ENCODE measurements at regions not wholly inside any gene's neighbourhood (a gene's known extent, or its start where the extent isn't known, plus 50 kb on each side); places are given as distances from the start of the nearest gene placed in this dataset.

DNA sequence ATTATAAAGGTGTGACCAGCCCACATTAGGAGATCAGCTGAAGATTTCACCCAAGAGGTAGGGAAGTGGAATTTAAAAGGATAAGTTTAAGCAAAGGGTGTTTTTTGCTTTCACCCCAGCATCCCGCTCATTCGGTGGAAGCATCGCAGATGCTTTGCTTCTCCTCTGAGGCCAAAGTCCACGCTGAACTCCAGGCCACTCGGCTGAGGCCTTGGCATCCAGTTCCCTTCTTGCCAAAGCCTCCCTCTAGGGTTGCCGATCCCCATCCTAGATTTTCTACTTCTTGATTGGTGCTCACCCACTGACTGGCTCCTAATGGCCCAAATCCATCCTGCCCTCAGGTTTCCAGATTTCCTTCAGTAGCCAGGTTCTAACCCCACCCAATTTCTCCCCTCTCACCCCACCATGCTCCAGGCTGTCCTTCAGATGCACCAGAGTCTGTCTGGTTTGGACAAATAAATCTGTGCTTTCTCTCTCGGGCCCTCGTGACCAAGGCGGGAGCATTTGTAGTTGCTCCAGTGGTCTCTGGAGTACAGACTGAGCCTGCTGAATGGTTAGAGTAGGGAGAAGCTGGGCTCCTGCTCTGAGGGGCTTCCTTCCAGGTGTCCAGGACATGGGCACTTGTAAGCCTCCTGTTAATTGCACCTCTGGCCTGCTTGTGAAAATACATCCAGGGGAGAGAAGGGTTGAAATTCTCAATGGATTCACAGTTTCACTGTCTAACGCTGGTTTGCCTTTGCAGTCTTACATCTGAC, 193.2 kb downstream of the C1orf94 start:
- no peak for DNase-seq (ENCODE audit: low spot score)

DNA sequence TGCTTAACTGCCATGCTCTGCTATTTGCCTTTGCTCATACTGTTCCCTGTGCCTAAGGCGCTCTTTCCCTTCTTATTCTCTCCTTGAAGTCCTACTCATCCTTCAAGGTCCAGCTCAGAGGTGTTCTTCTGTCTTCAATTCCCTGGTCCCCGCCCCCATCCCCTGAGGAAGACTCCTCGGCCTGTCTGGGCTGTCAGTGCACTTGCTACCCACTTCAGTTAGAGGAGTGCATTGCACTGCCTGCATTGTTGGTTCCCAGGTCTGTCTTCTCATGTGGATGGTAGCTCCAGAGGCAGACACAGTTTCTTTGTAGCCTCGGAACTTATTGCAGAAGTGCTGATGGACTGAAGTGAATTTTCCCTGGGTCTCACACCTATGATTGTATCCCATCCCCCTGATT, 194.0 kb downstream of the C1orf94 start:
- DNase-seq (ENCODE audit: low spot score), result no peak

DNA sequence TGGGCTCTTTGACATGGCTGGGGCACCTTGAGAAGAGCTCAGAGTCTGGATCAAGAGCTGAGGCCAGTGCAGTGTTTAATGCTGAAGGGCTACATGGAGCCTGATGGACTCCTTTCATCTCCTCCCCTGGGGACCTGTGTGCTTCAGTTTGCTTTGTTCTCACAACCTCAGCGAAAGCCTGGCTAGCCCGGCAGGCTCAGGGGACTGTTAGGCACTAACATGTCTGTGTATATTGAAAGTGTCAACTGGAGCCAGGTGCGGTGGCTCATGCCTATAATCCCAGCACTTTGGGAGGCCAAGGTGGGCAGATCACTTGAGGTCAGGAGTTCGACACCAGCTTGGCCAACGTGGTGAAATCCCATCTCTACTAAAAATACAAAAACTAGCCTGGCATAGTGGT, 194.5 kb downstream of the C1orf94 start:
- DNase-seq (ENCODE audit: low spot score), result peak; percentile 32

DNA sequence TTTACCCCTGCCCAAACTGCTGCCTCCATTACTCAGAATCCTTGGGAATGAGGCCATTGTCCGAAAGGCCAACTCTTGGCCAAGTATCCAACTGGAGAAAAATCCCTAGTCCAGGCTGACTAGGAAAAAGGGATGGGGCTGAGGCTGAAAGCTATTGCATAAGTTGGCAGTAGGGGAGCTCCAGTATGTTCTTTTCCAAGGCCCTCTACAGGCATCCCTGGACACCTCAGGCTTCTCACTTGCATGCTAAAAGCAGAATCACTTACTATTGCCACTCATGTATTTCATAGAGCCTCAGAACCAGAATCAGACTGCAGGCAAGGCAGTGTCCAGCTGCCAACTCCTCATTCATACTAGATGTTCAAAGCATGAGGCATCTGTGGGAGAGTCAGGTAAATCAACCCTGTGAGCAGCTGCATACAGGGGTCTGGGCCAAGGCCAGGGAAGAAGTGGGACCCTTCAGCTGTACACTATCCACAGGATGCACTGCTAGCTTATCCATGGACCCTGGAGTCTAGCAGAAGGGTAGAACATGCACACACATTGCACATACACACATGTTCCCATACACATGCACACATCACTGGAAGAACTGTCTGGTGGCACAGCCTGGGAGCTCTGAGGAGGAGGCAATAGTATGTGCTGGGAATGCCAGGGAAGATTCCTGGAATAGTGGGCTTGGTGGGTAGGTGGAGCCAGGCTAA, 195.3 kb downstream of the C1orf94 start:
- no peak for DNase-seq (ENCODE audit: low spot score)

DNA sequence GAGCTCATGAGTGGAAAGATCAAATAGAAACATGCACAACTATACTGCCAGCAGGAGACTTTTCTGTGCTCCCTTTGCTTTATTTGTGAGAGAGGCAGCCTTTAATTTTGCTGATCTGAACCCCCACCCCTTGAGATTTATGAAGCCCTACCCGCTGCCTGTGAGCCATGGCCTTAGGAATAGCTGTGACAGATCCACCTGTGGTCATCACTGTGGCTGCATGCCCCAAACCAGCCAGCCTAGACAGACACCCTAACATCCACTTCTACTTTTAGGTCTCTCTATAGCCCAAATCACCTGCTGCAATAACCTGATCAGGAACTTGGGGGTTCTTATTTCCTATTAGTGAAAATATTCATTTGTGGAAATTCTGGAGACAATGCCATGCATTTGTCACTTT, 196.2 kb downstream of the C1orf94 start:
- no peak for DNase-seq (ENCODE audit: low spot score)

DNA sequence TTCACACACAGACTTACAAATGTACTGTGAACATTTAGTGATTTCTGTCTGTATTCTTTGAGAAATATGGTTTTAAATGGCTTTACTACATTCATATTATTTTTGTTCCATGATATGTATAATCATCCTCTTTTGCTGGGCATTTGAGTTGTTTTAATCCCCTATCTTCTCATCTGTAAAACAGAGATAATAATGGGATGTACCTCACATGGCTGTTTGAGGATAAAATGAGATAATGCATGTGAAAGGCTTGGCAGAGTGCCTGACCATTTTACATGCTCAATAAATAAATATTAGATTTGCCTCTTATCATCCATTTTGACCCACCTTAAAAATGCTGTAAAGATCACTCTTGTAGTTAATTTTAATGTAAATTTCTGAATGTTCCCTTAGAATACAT, 197.2 kb downstream of the C1orf94 start:
- no peak for DNase-seq (ENCODE audit: low spot score)

DNA sequence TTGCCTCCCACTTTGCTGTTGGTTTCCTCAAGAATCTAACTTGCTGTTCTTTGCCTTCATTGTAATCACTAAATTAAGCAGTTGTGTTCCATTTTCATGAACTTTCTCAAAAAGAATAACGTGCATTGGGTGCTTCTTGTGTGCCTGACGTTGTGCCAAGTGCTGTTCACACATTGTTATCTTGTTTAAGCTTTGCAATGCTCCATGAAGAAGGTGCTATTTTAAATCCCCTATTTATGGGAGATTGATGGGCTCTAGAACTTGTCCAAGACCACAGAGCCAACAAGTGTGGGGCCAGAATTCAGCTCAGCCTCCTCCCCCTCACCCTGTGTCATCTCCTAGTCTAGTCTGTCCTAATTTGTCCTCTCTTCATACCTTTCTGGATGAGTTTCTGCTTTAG, 199.8 kb downstream of the C1orf94 start:
- no peak for DNase-seq (ENCODE audit: low spot score)

DNA sequence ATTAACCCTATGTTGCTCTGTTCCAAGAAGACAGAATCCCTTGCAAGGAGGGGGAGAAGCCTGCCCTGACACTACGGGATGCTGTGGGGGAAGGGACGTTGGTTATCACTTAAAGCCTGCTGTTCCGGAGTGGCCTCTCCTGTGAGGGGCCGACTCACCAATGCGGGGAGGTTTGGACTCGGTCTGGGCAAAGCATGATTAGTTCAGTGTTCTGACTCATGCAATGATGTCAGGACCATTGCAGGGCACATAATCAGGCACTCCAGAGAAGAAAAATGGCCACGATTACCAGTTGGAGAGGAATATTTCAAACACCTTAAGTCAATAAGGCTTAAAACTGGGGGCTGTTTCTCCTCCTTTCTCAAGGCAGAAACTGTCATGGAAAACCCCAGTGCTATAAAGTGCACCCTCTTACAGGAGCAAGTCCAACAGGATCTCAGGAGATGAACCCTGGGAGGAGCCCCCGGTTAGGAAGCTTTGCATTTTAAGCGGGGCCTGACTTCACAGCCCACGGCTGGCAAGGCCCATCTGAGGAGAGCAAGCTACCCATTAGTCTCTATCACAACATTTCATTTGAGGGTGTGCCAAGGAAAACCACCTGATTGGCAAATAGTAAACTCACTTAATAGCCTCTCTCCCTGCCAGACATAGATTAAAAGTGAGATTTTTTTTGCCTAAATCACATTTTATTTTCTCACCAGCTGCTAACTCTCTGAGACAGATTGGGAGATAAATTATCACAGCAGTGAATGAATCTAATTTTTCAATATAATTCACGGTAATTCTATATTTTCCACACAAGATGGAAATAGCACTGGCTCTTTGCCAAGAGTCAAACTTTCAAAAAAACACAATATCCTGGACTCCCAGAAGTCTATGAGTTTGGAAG, 202.5 kb downstream of the C1orf94 start:
- no peak for DNase-seq (ENCODE audit: low spot score)

DNA sequence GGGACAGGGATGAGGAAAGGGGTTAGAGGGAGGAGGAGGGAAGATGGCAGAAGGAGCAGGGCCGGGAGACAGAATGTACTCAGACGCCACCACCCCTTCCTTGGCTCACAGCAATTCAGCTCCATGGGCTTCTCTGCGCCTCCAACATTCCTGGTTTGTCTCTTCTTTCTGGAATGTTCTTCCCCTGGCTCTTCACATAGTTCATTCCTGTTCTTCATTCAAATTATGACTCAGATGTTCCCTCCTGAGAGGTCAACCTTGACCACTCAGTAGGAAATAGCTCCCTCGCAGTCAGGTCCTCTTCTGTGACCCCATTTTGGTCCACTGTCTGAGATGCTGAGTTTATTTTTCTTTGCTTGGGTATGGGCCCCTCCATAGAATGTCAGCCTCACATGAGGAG, 203.2 kb downstream of the C1orf94 start:
- no peak for DNase-seq (ENCODE audit: low spot score)

DNA sequence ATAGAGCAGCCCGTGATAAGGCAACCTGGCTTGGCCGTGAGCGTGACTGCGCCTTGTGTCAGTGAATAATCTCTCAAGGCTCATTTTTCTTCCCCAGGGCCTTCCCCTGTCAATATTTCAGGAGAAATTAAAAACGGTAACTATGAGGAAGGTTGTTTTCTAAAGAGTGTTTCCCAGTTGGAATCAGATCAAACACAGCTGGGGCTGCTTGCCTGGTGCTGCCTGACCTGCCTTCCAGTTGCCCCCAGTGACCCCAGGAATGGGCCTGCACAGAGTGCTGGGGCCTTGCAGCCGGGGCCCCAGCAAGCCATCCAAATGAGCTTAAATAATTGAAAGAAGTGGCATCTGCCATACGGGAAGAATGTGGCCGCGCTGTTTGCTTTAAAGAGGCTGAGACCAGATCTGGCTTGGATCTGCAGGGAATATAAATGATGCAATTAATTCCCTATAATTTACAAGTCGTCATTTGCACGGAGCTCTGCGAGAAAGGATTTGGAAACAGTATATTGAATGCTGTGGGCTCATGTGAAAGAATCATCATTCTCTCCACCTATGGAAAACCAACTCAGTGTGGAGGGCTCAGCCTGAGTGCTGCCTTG, 203.9 kb downstream of the C1orf94 start:
- peak; percentile 44 for DNase-seq (ENCODE audit: low spot score)

DNA sequence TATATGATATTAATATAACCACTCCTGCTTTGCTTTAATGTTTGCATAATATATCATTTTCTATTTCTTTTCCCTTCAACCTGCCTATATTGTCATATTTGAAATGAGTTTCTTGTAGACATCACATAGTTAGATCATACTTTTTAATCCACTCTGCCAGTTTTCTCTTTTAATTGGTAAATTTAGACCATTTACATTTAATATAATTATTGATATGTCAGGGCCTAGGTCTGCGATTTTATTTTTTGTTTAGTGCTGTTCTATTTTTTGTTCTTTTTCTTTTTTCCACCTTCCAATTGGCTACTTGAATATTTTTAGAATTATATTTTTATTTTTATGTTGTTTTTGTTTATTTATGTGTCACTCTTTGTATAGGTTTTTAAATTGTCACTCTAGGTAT, 213.3 kb downstream of the C1orf94 start:
- DNase-seq (ENCODE audit: low spot score), result no peak

DNA sequence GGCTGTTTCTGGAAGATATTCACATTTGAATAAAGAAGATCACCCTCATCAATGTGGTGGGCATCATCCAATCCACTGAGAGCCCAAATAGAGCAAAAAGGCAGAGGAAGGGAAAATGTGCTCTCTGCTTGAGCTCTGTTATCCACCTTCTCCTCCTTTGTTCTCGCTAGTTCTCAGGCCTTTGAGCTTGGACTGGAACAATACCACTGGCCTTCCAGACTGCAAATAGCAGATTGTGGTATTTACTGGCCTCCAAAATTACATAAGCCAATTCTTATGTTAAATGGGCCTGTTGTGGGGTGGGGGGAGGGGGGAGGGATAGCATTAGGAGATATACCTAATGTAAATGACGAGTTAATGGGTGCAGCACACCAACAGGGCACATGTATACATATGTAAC, 219.3 kb downstream of the C1orf94 start:
- DNase-seq (ENCODE audit: low spot score), result no peak

DNA sequence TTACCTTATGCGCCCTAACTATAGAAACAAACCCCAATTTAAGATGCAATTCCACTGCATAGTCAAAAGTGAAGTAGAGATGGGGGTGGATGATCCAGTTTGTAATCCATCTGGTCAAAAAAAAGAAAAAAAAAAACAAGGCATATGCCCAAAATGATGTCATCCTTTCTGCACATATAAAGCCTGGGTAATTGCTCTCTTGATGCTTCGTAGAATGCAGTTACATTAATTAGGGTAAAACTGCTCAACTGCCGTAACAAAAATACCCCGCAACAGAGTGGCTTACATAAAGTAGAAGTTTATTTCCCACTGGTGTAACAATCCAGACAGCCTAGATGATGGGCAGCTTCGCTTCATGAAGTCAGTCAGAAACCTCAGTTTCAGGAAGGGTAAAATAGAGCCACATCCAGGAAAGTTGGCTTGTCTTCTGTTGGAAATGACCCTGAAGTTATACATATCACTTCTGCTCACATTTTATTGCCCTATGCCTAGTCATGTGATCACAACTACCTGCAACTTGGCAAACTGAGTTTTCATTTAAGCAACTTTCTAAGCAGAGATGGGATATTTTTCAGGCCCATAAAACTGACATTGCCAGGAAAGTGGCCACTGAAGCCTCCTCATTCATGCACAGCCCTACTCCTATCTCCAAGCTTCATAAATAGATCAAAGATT, 221.7 kb downstream of the C1orf94 start:
- DNase-seq (ENCODE audit: low spot score), result no peak

DNA sequence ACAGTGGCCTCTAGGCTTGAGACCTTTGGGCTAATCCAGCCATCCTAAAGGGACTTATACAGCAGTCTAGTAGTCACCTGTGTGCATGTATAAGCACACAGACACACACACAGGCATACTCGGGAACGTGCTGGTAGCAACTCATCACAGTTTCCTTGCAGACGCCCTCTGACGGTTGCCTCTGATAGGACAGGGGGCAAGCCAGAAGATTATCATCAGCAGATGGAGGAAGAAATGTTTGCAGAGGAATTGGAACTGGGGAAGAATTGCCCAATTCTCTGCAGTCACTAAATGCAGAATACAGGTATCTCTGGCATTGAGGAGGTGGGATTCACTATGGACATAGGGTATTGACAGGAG, 222.2 kb downstream of the C1orf94 start:
- DNase-seq (ENCODE audit: low spot score), result peak; percentile 57

DNA sequence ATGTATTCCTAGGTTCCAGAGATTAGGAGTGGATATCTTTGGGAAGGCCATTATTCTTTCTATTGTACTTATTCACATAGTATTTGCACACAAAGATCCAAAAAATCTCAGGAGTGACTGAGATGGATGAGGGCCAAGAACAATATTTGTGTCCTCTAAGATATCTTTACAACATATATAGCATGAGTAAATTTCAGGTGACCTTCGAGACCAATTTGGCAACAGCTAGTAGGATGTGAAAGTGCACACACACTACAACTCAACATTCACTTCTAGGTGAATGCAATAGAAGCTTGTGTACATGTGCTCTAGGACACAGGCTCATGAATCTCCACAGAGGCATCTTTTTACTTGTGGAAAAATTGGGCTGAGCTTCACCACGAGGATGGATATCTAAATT, 224.0 kb downstream of the C1orf94 start:
- DNase-seq (ENCODE audit: low spot score), result no peak

DNA sequence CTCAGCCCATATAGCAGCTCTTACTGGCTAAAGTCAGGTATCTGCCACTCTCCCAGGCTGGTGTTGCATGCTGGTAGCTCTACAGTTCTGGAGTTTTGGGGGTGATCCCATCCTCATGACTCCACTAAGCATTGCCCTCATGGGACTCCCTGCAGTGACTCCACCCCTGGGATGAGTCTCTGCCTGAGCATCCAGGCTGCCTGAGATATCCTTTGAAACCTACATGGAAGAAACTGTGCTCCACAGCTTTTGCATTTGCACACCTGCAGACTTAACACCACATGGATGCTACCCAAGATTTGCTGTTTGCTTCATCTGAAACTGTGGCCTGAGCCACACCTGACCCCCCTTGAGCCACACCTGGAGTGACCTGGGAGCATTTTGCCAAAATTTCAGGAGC, 226.4 kb downstream of the C1orf94 start:
- DNase-seq (ENCODE audit: low spot score), result peak; percentile 12

DNA sequence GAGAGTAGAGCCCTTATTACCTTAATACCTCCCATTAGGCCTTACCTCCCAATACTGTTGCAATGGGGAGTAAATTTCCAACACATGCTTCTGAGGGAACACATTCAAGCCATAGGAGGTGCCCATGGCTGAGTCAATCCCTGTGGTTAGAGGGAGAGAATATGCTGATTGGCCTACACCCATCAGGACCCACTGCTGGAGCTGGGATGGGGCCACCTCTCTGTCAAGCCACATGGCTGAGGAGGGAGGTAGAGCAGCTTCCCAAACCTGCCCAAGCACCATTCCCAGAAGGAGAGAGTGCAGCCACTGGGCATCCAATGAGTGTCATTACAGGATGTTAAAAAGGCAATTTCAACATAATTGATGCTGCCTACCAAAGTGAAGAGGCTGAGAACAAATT, 228.1 kb downstream of the C1orf94 start:
- no peak for DNase-seq (ENCODE audit: low spot score)

DNA sequence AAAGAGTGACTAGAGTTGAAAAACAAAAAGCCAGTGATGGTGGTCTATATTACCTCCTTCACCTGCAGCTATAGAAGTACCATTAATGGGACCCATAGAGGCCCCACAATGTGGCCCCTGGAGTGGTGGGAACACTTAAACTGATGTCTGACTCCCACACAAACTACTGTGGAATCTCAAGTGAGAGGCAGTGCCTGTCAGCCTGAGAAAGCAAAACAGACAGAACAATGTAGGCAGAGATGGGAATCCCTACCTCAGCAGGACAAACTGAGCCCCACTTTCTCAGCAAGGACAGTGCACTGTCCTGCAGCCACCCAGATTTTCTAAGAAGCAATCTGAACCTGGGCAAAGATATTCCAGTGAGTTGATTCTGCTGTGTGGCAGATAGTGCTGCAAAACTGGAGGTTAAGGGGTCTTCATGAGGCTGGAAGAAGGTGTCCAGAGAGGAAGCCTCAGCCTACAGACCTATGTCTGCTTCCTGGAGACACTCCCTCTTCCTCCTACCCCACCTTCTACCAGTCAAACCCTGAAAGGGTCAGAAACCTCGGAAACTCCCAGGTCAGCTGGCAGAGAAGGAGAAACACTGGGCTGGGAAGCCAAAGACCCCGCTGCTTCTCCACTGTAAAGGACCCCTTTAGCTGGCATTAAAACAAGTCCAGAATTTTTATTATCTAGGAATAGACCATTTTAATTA, 228.7 kb downstream of the C1orf94 start:
- peak; percentile 9 for DNase-seq (ENCODE audit: low spot score)

DNA sequence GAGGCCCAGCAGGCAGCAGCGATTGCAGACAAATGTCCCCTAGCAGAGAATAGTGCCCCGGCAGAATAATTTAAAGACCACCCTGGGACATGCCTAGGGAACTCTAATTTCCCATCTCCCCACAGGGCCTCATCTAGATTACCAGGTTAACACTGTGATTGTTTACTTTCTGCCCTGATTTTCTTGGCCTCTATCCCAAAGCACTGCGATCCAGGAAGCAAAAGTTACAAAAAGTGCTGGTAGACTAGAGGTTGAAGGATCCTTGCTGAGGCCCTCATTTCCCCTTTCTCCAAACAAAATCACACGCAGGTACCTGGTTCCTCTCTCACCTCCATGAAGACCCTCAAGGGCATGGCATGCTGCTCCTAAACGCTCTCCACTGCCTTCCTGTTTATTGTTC, 229.7 kb downstream of the C1orf94 start:
- DNase-seq (ENCODE audit: low spot score), result peak; percentile 12

DNA sequence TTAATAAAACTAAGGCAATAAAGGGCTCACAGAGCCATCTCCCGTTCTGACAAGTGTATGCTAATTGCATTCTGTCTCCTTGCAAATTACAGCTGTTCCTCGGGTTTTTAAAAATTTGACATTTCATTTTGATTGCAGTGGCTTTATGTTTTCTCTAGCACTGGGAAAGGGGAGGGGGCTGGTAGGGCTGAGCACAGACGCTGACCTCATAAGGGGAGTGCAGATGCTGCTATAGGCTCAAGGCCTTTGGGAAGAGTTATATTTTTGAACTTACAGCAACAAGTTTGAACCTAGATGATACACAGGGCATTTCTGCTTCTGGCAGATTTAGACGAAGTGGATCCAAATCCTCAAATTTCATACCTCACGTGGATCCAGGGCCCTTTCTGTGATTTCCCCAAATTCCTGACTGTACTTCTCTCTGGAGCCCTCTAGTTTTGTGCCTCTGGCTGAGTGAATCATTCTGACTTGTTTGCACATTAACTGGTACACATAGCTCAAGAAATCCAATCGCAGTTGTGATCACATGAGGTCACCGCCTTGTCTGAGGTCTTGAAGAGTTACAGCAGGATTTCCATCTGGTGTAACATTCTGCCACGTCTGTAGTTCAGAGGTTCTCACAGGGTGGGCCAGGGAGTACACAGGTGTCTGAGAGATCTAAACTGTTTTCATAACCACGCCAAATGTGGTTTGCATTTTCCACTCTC, 230.3 kb downstream of the C1orf94 start:
- peak; percentile 20 for DNase-seq (ENCODE audit: low spot score)

DNA sequence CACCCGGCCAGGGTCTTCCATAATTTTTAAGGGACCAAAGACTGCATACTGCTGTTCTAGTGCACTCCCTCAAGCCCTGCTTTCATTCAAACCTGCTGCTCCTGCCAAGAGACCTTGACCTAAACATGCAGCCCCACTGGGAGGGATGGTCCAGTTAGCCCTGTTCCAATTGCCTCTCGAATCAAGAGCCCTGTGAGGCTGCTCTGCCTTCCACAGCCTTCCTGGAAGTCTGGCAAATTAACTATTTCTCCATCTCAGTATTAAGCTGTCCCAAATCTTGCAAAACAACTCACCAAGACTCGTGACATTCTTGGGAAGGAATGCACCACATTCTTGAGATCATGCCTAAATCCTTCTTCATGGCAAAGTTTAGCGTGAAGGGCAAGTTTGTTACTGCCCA, 231.3 kb downstream of the C1orf94 start:
- DNase-seq (ENCODE audit: low spot score), result peak; percentile 13
